Activated CD8-positive, alpha-beta T cell treated with anti-CD3 and anti-CD28 coated beads for 36 hours (primary cell): ENCODE measurements at regions not wholly inside any gene's neighbourhood (a gene's known extent, or its start where the extent isn't known, plus 50 kb on each side); places are given as distances from the start of the nearest gene placed in this dataset.

ENCODE experiments used
- ATAC-seq: fragments of 200-7000 bp; cut with Tn5 transposase; one replicate; pipeline ENCODE4 v1.10.0; 2021; ENCODE audit warnings: mild to moderate bottlenecking, moderate library complexity
- CTCF ChIA-PET: fragments of 350-600 bp; sonication (Branson Sonifier 250); formaldehyde crosslinking; loops from one replicate; lab custom pipeline; 2021; ENCODE audit warnings: antibody characterized with exemption; lab: Charles Lee
- POLR2A ChIA-PET: fragments of 350-600 bp; sonication (Branson Sonifier 250); formaldehyde crosslinking; loops from one replicate; lab custom pipeline; 2021; ENCODE audit warnings: antibody characterized with exemption; lab: Charles Lee
- DNase-seq: peaks from one replicate; pipeline ENCODE4 v3.0.0-alpha.2; 2020
- H3K27ac Mint-ChIP-seq: one replicate; pipeline ENCODE4 v1.8.0; 2021; ENCODE audit warnings: mild to moderate bottlenecking, mixed read lengths
- H3K27me3 Mint-ChIP-seq: one replicate; pipeline ENCODE4 v1.8.0; 2021; ENCODE audit warnings: mixed read lengths
- H3K36me3 Mint-ChIP-seq: one replicate; pipeline ENCODE4 v1.8.0; 2021; ENCODE audit warnings: low read depth, mixed read lengths
- H3K4me1 Mint-ChIP-seq: one replicate; pipeline ENCODE4 v1.8.0; 2021; ENCODE audit warnings: low read depth, mixed read lengths
- H3K4me3 Mint-ChIP-seq: one replicate; pipeline ENCODE4 v1.8.0; 2021; ENCODE audit warnings: mild to moderate bottlenecking, moderate library complexity, mixed read lengths
- H3K9me3 Mint-ChIP-seq: one replicate; pipeline ENCODE4 v1.8.0; 2021; ENCODE audit warnings: mixed read lengths
- CTCF ChIP-seq: fragments of 200-600 bp; IDR thresholded peaks from one replicate; pipeline ENCODE4 v1.8.0; 2022; ENCODE audit warnings: antibody characterized with exemption, mild to moderate bottlenecking
- intact Hi-C: fragments of 100-400 bp; cut with micrococcal nuclease; formaldehyde crosslinking; loops from one replicate; pipeline ENCODE4 v1.10.0; 2022

GRCh38 chr6:169145496-169145895 is 108.2 kb downstream of the THBS2 start:
- H3K36me3 Mint-ChIP-seq = no peaks in the 10 kb centered on the region
- no peak overlapping the region for H3K4me3 Mint-ChIP-seq
- peaks cover 4% of the 10 kb centered on the region for H3K9me3 Mint-ChIP-seq
- CTCF ChIA-PET = no interaction called here
- TF ChIP-seq CTCF = no peak
- DNase-seq (no peak), ATAC-seq (no peak)
- POLR2A ChIA-PET = no interaction called here
- intact Hi-C loops = no loop called here
- H3K27ac Mint-ChIP-seq = no peak overlapping the region
- H3K27me3 Mint-ChIP-seq = peaks cover 3% of the 10 kb centered on the region
- H3K4me1 Mint-ChIP-seq = no peaks in the 10 kb centered on the region

GRCh38 chr6:169144356-169144755 is 109.3 kb downstream of the THBS2 start:
- no peak overlapping the region for H3K27ac Mint-ChIP-seq
- peaks cover 3% of the 10 kb centered on the region for H3K27me3 Mint-ChIP-seq
- no peak overlapping the region for H3K4me3 Mint-ChIP-seq
- intact Hi-C loops = no loop called here
- no peaks in the 10 kb centered on the region for H3K36me3 Mint-ChIP-seq
- H3K9me3 Mint-ChIP-seq = peaks cover 1% of the 10 kb centered on the region
- ATAC-seq = no peak
- ChIA-PET POLR2A (no interaction called here), CTCF (no interaction called here)
- DNase-seq = no peak
- no peaks in the 10 kb centered on the region for H3K4me1 Mint-ChIP-seq
- no peak for TF ChIP-seq CTCF

- DNase-seq = no peak
- intact Hi-C loops = no loop called here
These were observed 111.2 kb downstream of the THBS2 start for GRCh38 chr6:169142538-169142844.

GRCh38 chr6:169141671-169142537 is 111.7 kb downstream of the THBS2 start:
- H3K27me3 Mint-ChIP-seq = peaks cover 1% of the 10 kb centered on the region
- ATAC-seq = no peak
- H3K4me3 Mint-ChIP-seq = no peak overlapping the region
- no peak overlapping the region for H3K27ac Mint-ChIP-seq
- ChIA-PET POLR2A (no interaction called here), CTCF (no interaction called here)
- no peak for DNase-seq
- TF ChIP-seq CTCF = no peak
- intact Hi-C loops = no loop called here
- no peaks in the 10 kb centered on the region for H3K36me3 Mint-ChIP-seq
- no peaks in the 10 kb centered on the region for H3K4me1 Mint-ChIP-seq
- H3K9me3 Mint-ChIP-seq = peaks cover under 1% of the 10 kb centered on the region

More at GRCh38 chr6:169142538-169142844, 111.2 kb downstream of the THBS2 start:
- no peak overlapping the region for H3K27ac Mint-ChIP-seq
- no peak for TF ChIP-seq CTCF
- no peaks in the 10 kb centered on the region for H3K4me1 Mint-ChIP-seq
- peaks cover 1% of the 10 kb centered on the region for H3K9me3 Mint-ChIP-seq
- no peak overlapping the region for H3K4me3 Mint-ChIP-seq
- peaks cover 1% of the 10 kb centered on the region for H3K27me3 Mint-ChIP-seq
- CTCF ChIA-PET = no interaction called here
- H3K36me3 Mint-ChIP-seq = no peaks in the 10 kb centered on the region
- no peak for ATAC-seq
- POLR2A ChIA-PET = no interaction called here

- DNase-seq = no peak
- ChIA-PET POLR2A (no interaction called here), CTCF (no interaction called here)
- H3K27ac Mint-ChIP-seq = no peak overlapping the region
- intact Hi-C loops = no loop called here
- no peak overlapping the region for H3K4me3 Mint-ChIP-seq
- H3K27me3 Mint-ChIP-seq = peaks cover 1% of the 10 kb centered on the region
- no peaks in the 10 kb centered on the region for H3K36me3 Mint-ChIP-seq
- no peaks in the 10 kb centered on the region for H3K9me3 Mint-ChIP-seq
- no peak for TF ChIP-seq CTCF
- H3K4me1 Mint-ChIP-seq = no peaks in the 10 kb centered on the region
- no peak for ATAC-seq
These were observed 112.6 kb downstream of the THBS2 start for GRCh38 chr6:169140986-169141495.
